22Rv1 (cell line): ENCODE measurements at regions not wholly inside any gene's neighbourhood (a gene's known extent, or its start where the extent isn't known, plus 50 kb on each side); places are given as distances from the start of the nearest gene placed in this dataset.

Experiments
- ZFX ChIP-seq: fragments of 450-650 bp; IDR thresholded peaks from 2 replicates; pipeline ENCODE4 v1.6.1; 2017; ENCODE audit warnings: antibody characterized with exemption, borderline replicate concordance
- TF ChIP-seq, protein P1 (sequence below): fragments of 450-650 bp; IDR thresholded peaks from 2 replicates; pipeline ENCODE4 v1.5.1; 2017; ENCODE audit warnings: mild to moderate bottlenecking

DNA sequence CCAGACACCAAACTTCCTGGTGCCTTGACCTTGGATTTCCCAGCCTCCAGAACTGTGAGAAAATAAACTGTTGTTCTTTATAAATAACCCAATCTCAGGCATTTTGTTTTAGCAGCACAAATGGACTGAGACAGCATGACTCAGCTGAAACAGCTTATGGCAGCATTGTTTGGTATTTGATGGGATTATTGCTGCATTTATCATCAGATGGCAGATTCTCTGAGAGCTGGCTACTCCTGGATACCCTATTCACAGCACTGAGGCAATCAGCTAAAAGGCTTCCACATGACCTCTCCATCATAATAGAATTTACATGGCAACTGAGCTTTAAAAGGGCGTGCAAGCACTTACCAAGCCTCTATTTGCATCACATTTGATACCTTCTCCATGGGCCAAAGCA, 623.1 kb upstream of the CPEB2 start:
- TF ChIP-seq, protein P1, sequence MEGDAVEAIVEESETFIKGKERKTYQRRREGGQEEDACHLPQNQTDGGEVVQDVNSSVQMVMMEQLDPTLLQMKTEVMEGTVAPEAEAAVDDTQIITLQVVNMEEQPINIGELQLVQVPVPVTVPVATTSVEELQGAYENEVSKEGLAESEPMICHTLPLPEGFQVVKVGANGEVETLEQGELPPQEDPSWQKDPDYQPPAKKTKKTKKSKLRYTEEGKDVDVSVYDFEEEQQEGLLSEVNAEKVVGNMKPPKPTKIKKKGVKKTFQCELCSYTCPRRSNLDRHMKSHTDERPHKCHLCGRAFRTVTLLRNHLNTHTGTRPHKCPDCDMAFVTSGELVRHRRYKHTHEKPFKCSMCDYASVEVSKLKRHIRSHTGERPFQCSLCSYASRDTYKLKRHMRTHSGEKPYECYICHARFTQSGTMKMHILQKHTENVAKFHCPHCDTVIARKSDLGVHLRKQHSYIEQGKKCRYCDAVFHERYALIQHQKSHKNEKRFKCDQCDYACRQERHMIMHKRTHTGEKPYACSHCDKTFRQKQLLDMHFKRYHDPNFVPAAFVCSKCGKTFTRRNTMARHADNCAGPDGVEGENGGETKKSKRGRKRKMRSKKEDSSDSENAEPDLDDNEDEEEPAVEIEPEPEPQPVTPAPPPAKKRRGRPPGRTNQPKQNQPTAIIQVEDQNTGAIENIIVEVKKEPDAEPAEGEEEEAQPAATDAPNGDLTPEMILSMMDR: no peak
- no peak for TF ChIP-seq ZFX
